AG04449 (cell line): ENCODE measurements at regions not wholly inside any gene's neighbourhood (a gene's known extent, or its start where the extent isn't known, plus 50 kb on each side); places are given as distances from the start of the nearest gene placed in this dataset.

Experiments used
- CTCF ChIA-PET: fragments of 350-600 bp; formaldehyde crosslinking; extraction: SDS; loops from one replicate; lab custom pipeline; 2021; ENCODE audit warnings: antibody characterized with exemption; lab: Yijun Ruan, JAX
- POLR2A ChIA-PET: fragments of 400-600, 350-600 bp; formaldehyde crosslinking; extraction: SDS; loops from one replicate; lab custom pipeline; 2020; ENCODE audit warnings: antibody characterized with exemption, inconsistent platforms; lab: Yijun Ruan, JAX
- DNase-seq: peaks from one replicate; pipeline ENCODE4 v3.0.0-alpha.2; 2010; ENCODE audit warnings: low read depth, low spot score
- H3K4me3 ChIP-seq: 2 replicates; pipeline ENCODE4 v1.5.1; 2011; ENCODE audit warnings: low read depth, mild to moderate bottlenecking, control low read depth, low read length
- TF ChIP-seq, protein P1 (sequence below): IDR thresholded peaks from one replicate; pipeline ENCODE4 v1.5.1; 2011; ENCODE audit warnings: mild to moderate bottlenecking, moderate library complexity, low read length, control low read depth, inconsistent platforms; ENCODE audit not compliant: insufficient read depth; ENCODE audit errors: missing control alignments

DNA sequence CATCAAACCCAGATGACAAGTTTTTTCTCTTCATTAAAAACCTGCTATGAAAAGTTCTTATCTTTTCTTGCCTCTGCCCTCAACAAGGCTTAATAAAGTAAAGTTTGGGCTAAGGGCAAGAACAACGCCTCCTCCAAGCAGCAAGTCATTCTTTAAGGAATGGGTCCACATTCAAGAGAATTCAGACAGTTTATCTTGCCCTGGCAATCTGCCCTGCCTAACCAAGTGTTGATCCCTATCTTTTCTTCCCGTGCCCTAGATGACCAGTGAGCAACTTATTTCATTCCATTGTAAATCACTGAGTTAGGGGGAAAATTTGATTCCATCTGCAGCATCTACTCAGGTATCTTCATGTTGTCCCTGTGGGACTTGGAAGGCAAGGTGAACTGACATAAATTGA is 370.3 kb upstream of the DPPA4 start:
- no peak overlapping the region for H3K4me3 ChIP-seq
- CTCF ChIA-PET, result no interaction called here
- POLR2A ChIA-PET, result no interaction called here
- TF ChIP-seq, protein P1, sequence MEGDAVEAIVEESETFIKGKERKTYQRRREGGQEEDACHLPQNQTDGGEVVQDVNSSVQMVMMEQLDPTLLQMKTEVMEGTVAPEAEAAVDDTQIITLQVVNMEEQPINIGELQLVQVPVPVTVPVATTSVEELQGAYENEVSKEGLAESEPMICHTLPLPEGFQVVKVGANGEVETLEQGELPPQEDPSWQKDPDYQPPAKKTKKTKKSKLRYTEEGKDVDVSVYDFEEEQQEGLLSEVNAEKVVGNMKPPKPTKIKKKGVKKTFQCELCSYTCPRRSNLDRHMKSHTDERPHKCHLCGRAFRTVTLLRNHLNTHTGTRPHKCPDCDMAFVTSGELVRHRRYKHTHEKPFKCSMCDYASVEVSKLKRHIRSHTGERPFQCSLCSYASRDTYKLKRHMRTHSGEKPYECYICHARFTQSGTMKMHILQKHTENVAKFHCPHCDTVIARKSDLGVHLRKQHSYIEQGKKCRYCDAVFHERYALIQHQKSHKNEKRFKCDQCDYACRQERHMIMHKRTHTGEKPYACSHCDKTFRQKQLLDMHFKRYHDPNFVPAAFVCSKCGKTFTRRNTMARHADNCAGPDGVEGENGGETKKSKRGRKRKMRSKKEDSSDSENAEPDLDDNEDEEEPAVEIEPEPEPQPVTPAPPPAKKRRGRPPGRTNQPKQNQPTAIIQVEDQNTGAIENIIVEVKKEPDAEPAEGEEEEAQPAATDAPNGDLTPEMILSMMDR, result no peak
- DNase-seq, result no peak

GRCh38 chr3:109713288-109713687 is 375.9 kb upstream of the DPPA4 start:
- ChIA-PET CTCF (no interaction called here), POLR2A (no interaction called here)
- DNase-seq, result no peak
- H3K4me3 ChIP-seq, result no peak overlapping the region
- TF ChIP-seq, protein P1, result no peak

- DNase-seq, result no peak
- TF ChIP-seq, protein P1, result no peak
- POLR2A ChIA-PET, result no interaction called here
- CTCF ChIA-PET, result no interaction called here
- H3K4me3 ChIP-seq, result no peak overlapping the region
These were observed 378.4 kb upstream of the DPPA4 start for GRCh38 chr3:109715707-109716106.

- TF ChIP-seq, protein P1, result no peak
- ChIA-PET POLR2A (no interaction called here), CTCF (no interaction called here)
- DNase-seq, result no peak
- no peak overlapping the region for H3K4me3 ChIP-seq
These were observed 381.5 kb upstream of the DPPA4 start for GRCh38 chr3:109718850-109719249.

DNA sequence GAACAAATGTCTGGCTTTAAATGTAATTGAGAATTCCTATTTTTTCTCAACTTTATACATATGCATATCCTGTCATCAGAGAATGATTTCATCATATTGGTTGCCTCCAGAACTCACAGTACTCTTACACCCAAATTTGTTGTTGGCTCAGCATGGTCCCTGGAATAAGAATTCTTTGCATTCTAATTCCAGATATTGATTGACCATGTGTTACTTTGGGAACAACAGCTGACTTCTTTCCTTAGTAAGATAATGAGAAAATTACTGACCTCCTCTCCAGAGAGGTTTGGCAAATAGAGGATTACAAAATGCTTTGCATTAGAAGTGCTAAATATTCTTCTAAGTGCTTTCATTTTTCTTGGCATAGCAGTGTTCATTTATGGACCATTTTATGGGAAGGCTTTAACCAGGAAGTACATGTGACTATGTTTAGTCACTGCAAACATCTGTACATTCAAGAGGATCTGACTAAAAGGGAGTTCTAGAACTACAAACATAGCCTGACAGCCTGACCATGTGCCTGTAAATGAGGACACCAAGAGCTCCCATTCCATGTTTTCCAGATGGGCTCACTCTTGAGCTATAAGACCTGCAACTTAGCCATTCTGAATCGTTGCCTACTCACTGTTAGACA is 391.6 kb upstream of the DPPA4 start:
- POLR2A ChIA-PET, result no interaction called here
- no peak for DNase-seq
- TF ChIP-seq, protein P1, result no peak
- CTCF ChIA-PET, result interaction anchor here (0.8 to 1.6 kb wide), 2 partner anchors 15 to 1351 kb away, joined by 3 to 5 read pairs; no protein-coding TSS in a partner anchor
- no peak overlapping the region for H3K4me3 ChIP-seq

DNA sequence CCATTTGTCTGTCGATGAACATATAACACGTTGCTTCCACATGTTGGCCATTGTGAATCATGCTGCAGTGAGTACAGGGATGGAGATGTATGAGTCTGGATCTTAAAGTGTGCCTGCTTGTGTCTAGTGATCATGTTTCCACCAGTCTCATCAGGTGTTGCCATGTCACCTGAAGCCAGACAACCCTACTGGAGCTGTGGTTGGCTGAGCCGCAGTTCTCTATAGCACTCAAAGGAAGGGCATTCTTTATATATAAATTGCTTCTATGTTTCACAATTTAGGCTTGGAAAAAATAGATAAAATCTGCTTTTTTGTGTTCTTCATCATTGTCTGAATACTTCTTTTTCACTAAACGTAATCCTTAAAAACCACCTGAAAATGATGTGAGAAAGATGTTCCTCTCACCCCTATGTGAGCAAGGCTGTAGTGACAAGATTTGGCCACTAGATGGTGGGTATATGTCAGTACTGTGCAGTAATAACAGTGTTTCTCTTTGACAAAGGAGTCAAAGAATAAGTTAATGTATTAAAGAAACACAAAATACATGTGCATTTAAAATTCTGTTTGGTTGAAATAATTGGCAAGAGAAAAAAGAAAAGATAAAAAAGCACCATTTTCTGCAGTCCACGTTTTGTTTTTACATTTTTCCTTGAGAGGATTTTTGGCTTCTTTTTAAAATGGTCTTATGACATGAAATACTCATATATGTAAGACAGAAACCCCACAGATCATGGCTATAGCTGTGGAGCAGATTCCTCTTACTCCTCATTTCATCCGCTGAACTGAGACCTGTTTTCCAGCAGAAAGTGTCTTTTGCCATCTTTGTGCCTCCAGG is 394.5 kb upstream of the DPPA4 start:
- CTCF ChIA-PET, result interaction anchor here (1.1 to 1.2 kb wide), 2 partner anchors 582 to 1348 kb away, joined by 3 to 4 read pairs; no protein-coding TSS in a partner anchor
- POLR2A ChIA-PET, result no interaction called here
- DNase-seq, result peak; percentile 16
- TF ChIP-seq, protein P1, result peak; percentile 76
- no peak overlapping the region for H3K4me3 ChIP-seq
